BLaER1 treated with 17β-estradiol and CSF1 and Interleukin-3, amounts not matched to agents 10 nM and 100 nM (cell line): ENCODE measurements at regions not wholly inside any gene's neighbourhood (a gene's known extent, or its start where the extent isn't known, plus 50 kb on each side); places are given as distances from the start of the nearest gene placed in this dataset.

Experiments
- H3K27ac ChIP-seq, 11 experiments: shearing (Covaris generic); formaldehyde crosslinking; 2 replicates each; pipeline ENCODE4 v1.8.1; 2022
- H3K27me3 ChIP-seq, 11 experiments: shearing (Covaris generic); formaldehyde crosslinking; 2 replicates each; pipeline ENCODE4 v1.8.1; 2022
- H3K36me3 ChIP-seq, 11 experiments: shearing (Covaris generic); formaldehyde crosslinking; 2 replicates each; pipeline ENCODE4 v1.8.1; 2022
- H3K4me1 ChIP-seq, 10 experiments: shearing (Covaris generic); formaldehyde crosslinking; 2 replicates each; pipeline ENCODE4 v1.8.1; 2022
- H3K4me2 ChIP-seq, 11 experiments: shearing (Covaris generic); formaldehyde crosslinking; 2 replicates each; pipeline ENCODE4 v1.8.1; 2022
- H3K4me3 ChIP-seq, 10 experiments: shearing (Covaris generic); formaldehyde crosslinking; 2 replicates each; pipeline ENCODE4 v1.8.1; 2022
- H3K9ac ChIP-seq, 11 experiments: shearing (Covaris generic); formaldehyde crosslinking; 2 replicates each; pipeline ENCODE4 v1.8.1; 2022
- H3K9me3 ChIP-seq, 11 experiments: shearing (Covaris generic); formaldehyde crosslinking; replicated peaks in 1 of 11; 2 replicates each; pipeline ENCODE4 v1.8.1; 2022
- H4K20me1 ChIP-seq, 11 experiments: shearing (Covaris generic); formaldehyde crosslinking; 2 replicates each; pipeline ENCODE4 v1.8.1; 2022
- Cebpa-rat ChIP-seq, 11 experiments: shearing (Covaris generic); IDR thresholded peaks; 2 replicates each; pipeline ENCODE4 v1.8.1; 2022

DNA sequence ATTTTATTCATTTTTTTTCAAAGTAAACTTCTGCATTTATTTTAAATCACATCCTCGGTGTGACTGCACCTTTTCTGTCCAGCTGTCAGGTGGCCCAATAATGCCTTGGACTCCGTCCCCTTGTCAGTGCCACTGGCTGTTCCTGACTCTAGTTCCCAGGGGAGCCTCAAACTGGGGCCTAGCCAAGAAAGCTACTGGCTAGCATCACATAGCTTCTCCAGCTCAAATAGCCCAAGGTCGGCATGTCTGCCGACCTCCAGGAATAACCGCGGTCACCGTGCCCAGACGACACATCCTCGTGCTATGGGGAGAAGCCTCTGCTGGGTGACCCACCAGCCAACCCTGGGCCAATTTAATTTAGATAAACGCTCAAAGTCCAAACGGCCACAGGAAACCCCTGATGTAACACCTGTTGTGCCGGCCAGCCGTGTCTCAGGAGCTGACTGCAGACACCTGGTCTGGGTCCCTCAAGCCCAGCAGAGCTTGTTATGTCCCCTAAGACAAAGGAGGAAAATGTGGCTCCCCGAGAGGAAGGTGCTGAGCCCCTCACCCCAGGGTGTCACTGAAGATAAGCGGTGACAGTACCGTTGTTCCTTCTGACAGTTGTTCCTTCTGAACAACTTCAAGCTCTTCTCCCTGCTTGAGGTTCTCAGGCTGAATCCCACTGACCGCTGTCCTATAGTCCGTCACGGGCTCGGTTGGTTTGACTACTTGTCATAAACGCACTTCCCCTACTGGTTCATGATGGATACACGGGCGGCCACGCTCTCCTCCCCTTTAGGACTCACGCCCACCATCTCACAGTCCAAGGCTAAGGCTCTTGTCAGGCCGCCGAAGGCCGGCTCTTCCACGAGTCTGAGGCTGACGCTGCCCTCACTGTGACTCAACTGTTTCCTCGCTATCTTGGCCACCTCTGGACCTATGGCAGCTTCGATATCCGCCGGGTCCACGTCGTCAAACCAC, 126.2 kb downstream of the KLF13 start:
- no peak for TF ChIP-seq Cebpa-rat (IDR thresholded peaks at IDR 0.05)
- Histone ChIP-seq H3K27me3 (no peaks in the 10 kb centered on the region), H3K4me3 (no peak overlapping the region), H4K20me1 (no peaks in the 10 kb centered on the region), H3K4me1 (peaks cover 6 to 33% (median 19%) of the 10 kb centered on the region in 10 experiments; a peak in 18 of 20 replicates), H3K27ac (peak overlapping the region in 3 of 11 experiments; percentile 10 to 34 (median 13); a peak in 2 of 22 replicates), H3K9ac (no peak overlapping the region), H3K36me3 (no peaks in the 10 kb centered on the region), H3K4me2 (peak overlapping the region in 8 of 11 experiments; percentile 18 to 58 (median 36); a peak in 11 of 22 replicates), H3K9me3 (peaks cover 14 to 49% (median 31%) of the 10 kb centered on the region in 11 experiments)

DNA sequence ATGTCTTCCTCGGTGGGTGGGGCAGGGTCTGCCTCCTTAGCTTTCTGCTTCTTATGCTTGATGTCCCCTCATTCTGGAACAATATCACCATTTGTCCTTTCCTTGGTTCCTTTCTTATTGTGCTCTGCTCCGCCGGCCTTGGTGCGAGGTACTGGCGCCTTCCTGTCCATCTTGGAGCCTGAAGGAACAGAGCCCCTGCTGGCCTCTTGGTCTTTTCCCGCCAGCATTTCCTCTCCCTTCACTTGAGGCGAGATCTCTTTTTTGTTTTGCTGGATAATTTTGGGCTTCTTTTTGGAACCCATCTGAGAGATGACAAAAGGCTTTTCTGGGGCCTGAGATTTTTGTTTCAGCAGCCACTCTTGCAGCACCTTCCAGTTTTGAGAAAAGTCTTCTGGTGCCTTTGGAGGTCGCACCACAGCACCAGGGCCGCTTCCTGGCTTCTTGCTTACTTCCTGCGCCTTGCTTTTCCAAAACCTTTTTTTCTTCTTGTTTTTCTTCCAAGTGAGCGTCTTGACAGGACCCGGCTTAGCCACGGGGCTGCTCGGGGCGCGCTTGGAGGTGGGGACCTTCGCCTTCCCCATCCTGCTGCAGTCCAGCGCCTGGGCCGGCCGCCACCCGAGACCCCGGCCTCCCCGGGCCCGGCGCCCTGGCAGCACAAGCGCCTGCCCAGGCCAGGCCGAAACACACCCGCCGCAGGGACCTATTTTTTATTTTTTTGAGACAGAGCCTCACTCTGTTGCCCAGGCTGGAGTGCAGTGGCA, 127.1 kb downstream of the KLF13 start:
- H3K27me3 ChIP-seq, result no peaks in the 10 kb centered on the region
- H4K20me1 ChIP-seq, result no peaks in the 10 kb centered on the region
- peaks cover 14 to 49% (median 31%) of the 10 kb centered on the region in 11 experiments for H3K9me3 ChIP-seq
- no peak overlapping the region for H3K9ac ChIP-seq
- H3K4me1 ChIP-seq, result peaks cover 5 to 42% (median 26%) of the 10 kb centered on the region in 10 experiments; a peak in 19 of 20 replicates
- no peak overlapping the region for H3K4me3 ChIP-seq
- TF ChIP-seq Cebpa-rat (IDR thresholded peaks at IDR 0.05), result no peak
- no peaks in the 10 kb centered on the region for H3K36me3 ChIP-seq
- peak overlapping the region in 3 of 11 experiments; percentile 38 to 58 (median 55); a peak in 4 of 22 replicates for H3K4me2 ChIP-seq
- H3K27ac ChIP-seq, result peak overlapping the region in 1 of 11 experiments; percentile 34; a peak in 1 of 22 replicates

DNA sequence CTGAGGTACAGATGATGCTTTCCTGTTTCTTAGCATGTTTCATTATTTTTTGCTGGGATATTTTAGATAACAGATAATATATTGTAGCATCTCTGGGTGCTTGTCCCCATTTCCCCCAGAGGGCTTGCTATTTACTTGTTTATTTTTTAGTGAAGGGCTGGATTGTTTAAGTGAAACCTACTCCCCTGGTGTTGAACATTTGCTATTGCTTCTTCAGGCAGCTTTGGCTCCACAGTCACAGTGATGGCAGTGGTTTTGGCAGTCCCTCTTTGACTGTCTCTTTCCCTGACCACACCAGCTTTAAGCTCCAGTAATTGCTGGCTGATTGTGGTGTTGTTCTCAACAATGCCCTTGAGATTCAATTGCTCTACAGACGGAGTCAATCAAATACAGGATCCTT, 128.9 kb downstream of the KLF13 start:
- H3K9ac ChIP-seq, result no peak overlapping the region
- peaks cover 15 to 58% (median 41%) of the 10 kb centered on the region in 10 experiments; a peak in 19 of 20 replicates for H3K4me1 ChIP-seq
- no peaks in the 10 kb centered on the region for H4K20me1 ChIP-seq
- no peaks in the 10 kb centered on the region for H3K36me3 ChIP-seq
- H3K4me3 ChIP-seq, result no peak overlapping the region
- no peak overlapping the region for H3K27ac ChIP-seq
- H3K4me2 ChIP-seq, result peak overlapping the region in 5 of 11 experiments; percentile 7 to 28 (median 14); a peak in 5 of 22 replicates
- TF ChIP-seq Cebpa-rat (IDR thresholded peaks at IDR 0.05), result no peak
- no peaks in the 10 kb centered on the region for H3K27me3 ChIP-seq
- peaks cover 14 to 42% (median 30%) of the 10 kb centered on the region in 11 experiments for H3K9me3 ChIP-seq

DNA sequence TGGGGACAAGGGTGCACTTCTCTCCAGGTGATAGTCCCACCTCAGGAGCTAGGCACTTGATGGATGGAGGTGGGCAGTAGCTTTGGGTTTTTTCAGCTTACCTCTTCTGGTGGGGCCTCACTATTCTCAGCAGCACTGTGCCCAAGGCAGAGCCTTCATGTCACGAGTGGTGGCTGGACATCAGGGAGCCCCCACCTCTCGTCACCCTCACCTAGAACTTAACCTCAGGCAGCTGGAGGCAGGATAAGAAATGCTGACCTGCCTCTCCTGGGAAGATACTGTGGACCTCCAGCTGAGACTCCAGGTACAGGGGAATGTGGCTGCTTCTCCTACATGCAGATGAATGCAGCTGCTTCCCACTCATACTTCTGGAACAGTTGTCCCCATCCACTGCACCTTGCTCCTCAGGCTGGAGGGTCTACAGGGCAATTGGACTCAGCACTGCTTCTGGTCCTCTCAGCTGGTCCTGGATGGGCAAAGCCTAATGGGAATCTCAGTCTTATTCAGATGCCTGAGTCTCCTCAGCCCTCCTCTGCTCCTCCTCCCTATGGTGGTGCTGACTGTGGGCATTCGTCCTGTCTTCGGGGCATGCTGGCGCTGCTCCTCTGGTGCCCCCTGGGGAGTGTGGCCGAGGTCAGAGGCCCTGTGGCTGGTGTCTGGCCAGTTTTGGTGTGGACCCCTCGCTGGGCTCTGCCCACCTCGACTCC, 129.9 kb downstream of the KLF13 start:
- no peaks in the 10 kb centered on the region for H3K27me3 ChIP-seq
- H3K36me3 ChIP-seq, result no peaks in the 10 kb centered on the region
- no peak for TF ChIP-seq Cebpa-rat (IDR thresholded peaks at IDR 0.05)
- H4K20me1 ChIP-seq, result no peaks in the 10 kb centered on the region
- H3K4me3 ChIP-seq, result no peak overlapping the region
- H3K4me1 ChIP-seq, result peaks cover 15 to 65% (median 43%) of the 10 kb centered on the region in 10 experiments; a peak in 19 of 20 replicates
- no peak overlapping the region for H3K27ac ChIP-seq
- no peak overlapping the region for H3K9ac ChIP-seq
- H3K9me3 ChIP-seq, result peaks cover 13 to 34% (median 26%) of the 10 kb centered on the region in 11 experiments; a peak in 21 of 22 replicates
- H3K4me2 ChIP-seq, result 0 out of 22 replicates have a peak overlapping the region, but pooled peaks of 2 of the 11 experiments have one; percentile 6 to 10

DNA sequence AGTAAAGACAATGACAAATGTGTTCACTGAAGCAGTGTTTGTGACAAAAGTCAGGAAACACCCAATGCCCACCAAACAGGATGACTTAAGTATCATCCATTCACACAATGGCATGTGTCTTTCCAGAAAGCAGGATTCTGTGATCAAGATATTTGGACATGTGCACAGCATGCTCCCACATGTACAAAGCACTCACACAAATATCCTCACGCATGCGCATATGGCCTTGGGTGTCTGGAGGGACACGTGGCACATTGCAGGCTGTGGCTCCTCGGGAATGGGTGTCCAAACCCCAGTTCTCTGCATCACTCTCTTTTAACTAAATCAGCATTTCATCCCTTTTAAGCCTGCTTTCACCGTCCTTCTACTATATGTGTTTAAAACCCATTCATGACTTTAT, 130.5 kb downstream of the KLF13 start:
- Histone ChIP-seq H4K20me1 (no peaks in the 10 kb centered on the region), H3K36me3 (no peaks in the 10 kb centered on the region), H3K4me1 (peaks cover 15 to 71% (median 50%) of the 10 kb centered on the region in 10 experiments; a peak in 19 of 20 replicates), H3K9me3 (peaks cover 13 to 34% (median 26%) of the 10 kb centered on the region in 11 experiments; a peak in 21 of 22 replicates), H3K4me2 (0 out of 22 replicates have a peak overlapping the region, but pooled peaks of 2 of the 11 experiments have one; percentile 6 to 10), H3K9ac (no peak overlapping the region), H3K27me3 (no peaks in the 10 kb centered on the region), H3K27ac (no peak overlapping the region), H3K4me3 (no peak overlapping the region)
- TF ChIP-seq Cebpa-rat (IDR thresholded peaks at IDR 0.05), result no peak

DNA sequence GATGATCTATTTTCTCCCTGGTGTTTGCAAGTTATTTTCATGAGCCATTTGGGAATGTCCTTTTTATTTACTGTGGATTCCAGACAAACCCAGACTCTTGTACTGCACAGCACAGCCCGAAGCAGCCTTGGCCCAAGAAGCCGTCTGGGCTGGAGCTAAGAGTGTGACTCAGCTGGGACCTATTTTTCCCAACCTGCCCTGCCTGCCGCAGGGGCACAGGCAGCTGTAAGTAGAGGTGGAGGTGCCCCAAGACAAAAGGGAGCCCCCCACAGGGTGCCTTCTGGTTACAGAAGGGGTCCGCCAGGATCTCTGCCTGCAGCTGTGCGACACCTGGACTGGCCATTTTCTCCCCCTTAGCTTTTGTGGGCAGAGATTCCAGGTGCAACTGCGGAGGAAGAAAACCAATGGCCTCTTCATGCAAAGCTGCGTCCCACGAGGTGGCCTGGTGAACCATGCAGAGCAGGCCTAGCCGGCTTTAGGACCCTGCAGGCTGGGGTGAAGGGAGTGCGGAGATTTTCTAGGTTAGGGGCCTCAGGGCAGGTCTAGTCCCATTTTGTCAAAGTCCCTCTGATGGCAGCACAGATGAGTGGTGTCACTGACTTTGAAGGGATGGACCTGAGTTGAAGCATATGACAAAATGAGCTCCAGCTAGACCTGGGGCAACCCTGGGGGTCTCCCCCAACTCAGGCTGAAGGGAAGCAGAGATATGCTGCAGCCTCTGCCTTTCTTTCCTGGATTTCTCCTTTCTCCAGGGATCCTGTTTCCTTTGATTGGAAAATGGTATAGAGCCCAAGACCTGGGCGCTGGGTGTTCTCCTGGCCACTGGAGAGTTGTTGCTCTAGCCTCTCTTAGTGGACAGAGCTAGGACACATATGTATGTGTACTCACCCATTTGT, 131.2 kb downstream of the KLF13 start:
- H3K9ac ChIP-seq, result no peak overlapping the region
- H3K27me3 ChIP-seq, result no peaks in the 10 kb centered on the region
- TF ChIP-seq Cebpa-rat (IDR thresholded peaks at IDR 0.05), result no peak
- H3K4me2 ChIP-seq, result peak overlapping the region in 9 of 11 experiments; percentile 2 to 69 (median 38); a peak in 14 of 22 replicates
- H4K20me1 ChIP-seq, result no peaks in the 10 kb centered on the region
- no peak overlapping the region for H3K4me3 ChIP-seq
- no peaks in the 10 kb centered on the region for H3K36me3 ChIP-seq
- H3K4me1 ChIP-seq, result peaks cover 15 to 72% (median 46%) of the 10 kb centered on the region in 10 experiments; a peak in 19 of 20 replicates
- H3K27ac ChIP-seq, result peak overlapping the region in 1 of 11 experiments; percentile 41; a peak in 1 of 22 replicates
- peaks cover 13 to 28% (median 21%) of the 10 kb centered on the region in 11 experiments; a peak in 21 of 22 replicates for H3K9me3 ChIP-seq

DNA sequence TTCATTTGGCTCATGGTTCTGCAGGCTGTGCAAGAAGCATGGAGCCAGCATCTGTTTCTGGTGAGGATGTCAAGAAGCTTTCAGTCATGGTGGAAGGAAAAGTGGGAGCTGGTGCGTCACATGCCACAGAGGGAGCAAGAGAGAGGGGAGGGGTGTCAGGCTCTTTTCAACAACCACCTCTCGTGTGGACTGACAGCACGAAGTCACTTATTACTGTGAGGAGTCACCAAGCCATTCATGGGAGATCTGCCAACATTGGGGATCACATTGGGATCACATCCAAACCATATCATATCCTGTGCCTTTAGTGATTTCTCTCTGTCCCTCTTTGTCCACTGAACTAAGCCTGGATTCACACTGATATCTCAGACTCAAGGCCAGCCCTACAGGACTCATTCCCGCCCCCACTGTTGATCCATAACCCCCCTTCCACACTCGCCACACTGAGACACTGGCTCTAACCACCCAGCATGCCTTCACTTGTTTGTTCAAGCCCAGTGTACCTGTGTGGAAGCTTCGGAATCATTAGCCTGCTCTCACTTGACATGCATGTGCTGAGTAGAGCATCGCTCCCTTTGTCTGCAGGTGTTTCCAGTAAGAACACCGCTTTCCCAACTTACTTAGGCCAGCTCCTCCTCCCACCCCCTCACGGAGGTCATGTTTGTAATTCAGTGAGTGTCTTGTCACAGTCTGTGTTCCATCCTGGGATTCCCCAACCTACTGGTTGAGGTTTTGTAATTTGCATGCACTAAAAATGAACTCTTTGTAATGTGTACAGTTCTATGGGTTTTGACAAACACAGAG, 132.2 kb downstream of the KLF13 start:
- H3K4me2 ChIP-seq, result peak overlapping the region; percentile 35 to 77 (median 56); a peak in 21 of 22 replicates

More for the DNA sequence above, 132.2 kb downstream of the KLF13 start:
- no peak for TF ChIP-seq Cebpa-rat (IDR thresholded peaks at IDR 0.05)
- peak overlapping the region in 2 of 11 experiments; percentile 41 to 49; a peak in 4 of 22 replicates for H3K27ac ChIP-seq
- H3K4me3 ChIP-seq, result no peak overlapping the region
- peak overlapping the region in 1 of 11 experiments; percentile 4; a peak in 1 of 22 replicates for H3K9ac ChIP-seq
- H3K36me3 ChIP-seq, result no peaks in the 10 kb centered on the region
- H4K20me1 ChIP-seq, result no peaks in the 10 kb centered on the region
- H3K9me3 ChIP-seq, result peaks cover 8 to 19% (median 14%) of the 10 kb centered on the region in 11 experiments; a peak in 21 of 22 replicates
- H3K27me3 ChIP-seq, result no peaks in the 10 kb centered on the region
- H3K4me1 ChIP-seq, result peaks cover 15 to 71% (median 48%) of the 10 kb centered on the region in 10 experiments
